GM18508 (cell line): ENCODE measurements at regions not wholly inside any gene's neighbourhood (a gene's known extent, or its start where the extent isn't known, plus 50 kb on each side); places are given as distances from the start of the nearest gene placed in this dataset.

Source experiments
- ATAC-seq: cut with Tn5 transposase; IDR thresholded peaks from one replicate; pipeline ENCODE4 v1.9.1; 2021; ENCODE audit warnings: moderate number of reproducible peaks; ENCODE audit not compliant: insufficient read depth, unreplicated experiment

DNA sequence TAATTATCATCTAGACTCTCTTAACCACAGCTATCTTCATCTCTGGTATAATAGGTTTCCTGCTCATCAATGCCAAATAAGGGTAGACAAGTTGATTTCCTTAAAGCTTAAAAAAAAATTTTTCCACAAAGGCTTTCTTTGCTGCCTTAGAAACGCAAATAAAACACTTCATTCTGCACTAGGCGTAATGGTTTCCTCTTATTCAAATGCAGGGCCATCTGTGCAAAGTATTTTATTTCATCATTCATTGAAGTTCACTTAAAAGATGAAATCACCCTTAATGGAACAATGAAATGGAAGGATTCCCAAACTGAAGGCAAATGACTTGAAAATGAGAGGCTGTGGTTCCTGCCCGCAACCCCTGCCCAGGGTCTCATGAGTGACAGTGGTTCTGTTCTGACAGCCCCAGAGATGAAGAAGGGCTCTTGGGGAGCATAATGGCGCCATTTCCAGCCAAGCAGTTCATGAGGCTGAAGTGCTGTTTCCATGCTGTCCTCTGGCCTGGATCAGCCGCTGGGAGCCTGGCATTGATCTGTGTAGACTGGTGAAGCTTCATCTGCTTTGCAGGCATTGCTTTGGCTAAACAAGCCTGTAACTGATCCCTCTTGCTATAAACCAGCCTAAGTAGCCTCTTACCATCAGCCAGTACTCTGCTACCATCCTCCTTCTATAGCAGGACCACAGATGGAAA lies 276.9 kb upstream of the WWC1 start:
- no peak for ATAC-seq

DNA sequence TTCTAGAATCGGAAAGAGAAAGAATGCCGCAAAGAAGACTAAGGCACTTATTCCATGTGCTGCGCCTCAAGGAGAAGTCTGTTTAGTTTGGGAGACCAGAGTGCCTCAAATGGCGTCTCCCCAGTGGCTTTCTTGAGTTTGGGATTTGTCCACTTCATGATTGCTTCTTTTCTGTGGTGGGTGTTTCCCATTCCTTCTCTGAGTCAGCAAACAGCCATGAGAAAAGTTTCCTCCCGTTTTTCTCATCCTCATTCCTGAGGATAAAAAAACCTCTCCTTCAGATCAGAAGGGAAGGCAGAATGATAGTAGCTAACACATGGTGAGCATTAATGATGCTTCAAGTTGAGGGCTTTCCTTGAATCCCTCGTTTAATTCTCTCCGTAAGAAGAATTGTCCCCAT lies 275.9 kb upstream of the WWC1 start:
- ATAC-seq, result no peak

DNA sequence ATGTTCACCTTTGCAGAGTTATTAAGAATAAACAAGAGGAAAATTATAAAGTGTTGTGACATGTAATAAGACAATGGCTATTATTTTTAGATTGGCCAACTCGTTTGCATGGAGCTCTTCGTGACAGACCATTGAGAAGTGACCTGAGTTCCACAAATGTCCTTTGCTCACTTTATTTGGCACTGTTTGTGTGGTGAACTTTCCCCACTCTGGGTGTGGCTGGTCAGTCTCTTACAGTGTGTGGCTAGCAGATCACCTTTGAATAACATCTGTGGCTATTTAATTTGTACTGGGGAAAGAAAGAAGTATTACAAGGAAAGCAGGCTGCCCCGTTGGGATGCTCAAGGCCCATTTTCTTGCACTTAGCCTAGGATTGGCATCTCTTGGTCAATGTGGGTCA lies 274.1 kb upstream of the WWC1 start:
- ATAC-seq, result no peak

DNA sequence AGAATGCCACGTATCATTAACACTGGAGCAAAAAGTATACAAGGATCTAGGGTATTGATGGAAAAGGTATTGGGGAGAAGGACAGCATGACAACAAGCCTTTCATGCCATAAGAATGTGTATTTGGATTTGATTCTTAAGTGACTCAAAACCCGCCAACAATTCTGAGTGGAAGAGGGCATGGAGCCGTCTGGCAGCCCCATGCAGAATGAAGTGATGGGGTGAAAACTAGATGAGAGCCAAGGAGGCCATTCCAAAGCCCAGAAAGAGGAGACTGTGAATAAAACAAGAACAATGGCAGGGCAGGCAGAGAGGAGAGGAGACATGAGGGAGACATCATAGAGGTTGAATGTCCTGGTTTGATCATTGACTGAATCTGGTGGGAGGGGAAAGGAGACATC lies 272.3 kb upstream of the WWC1 start:
- no peak for ATAC-seq

DNA sequence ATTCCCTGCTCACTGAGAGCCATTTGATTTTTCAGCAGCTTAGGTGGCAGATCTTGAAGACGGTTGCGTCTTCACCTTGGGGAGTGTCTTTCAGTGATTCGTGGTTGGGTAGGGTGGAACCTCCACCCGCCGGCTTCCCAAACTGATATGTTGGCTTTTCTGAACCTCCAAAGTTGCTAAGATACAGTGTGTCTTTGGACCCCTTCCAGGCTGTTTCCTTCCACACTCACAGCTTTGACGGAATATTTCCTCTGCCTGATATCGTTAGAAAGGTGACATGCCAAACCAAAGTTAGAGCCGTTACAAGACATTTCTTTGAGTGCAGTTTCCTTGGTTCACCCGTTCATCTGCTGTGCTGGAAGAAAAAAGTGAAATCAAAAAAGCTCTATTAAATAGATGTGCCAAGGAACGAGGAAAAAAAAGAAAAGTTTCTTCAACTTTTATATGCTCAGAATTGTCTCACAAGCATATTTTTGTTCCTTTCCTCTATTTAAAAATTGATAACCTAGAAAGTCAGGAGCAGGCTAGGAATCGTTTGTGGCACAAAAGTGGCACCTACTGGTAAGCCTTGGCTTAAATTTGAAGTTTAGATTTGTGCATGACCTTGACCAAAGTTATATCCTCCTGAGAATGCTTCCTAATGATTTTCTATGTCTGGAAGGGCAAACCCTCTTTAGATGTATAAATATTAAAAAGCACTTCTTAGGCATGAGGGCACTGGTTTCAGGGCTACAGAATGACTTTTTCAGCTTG lies 270.7 kb upstream of the WWC1 start:
- no peak for ATAC-seq

DNA sequence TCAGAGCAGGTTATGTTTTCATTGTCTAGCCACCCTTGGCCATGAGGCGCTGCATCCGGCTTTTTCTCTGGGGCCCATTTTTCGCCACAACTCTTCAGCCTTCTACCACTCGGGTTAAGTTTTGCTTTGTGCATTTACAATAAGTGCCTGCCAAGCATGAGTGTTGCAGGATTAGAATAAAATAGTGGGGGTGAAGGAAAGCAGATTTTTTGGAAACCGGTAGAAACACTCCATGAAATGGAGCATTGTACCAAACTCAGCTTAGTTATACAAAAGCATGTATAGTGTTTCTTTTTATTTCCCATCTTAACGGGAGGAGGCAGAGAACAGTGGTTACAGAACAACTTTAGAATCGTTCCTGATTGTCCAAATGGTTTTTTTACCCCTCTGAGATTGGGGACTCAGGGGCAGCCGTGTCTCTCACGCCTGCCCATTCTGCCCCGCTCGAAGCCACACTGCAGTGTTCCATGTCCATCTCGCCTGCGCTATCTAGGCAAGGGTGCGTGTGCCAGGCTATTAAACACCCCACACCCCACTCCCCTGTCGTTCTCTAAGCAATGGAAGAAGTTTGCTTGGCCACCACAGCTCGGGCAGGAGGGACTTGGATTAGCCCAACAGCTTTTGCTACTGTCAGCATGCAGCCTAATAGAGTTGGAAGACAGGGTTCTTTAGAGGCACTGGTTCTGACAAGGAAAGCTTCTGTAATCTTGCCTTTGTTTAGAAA lies 268.8 kb upstream of the WWC1 start:
- no peak for ATAC-seq

DNA sequence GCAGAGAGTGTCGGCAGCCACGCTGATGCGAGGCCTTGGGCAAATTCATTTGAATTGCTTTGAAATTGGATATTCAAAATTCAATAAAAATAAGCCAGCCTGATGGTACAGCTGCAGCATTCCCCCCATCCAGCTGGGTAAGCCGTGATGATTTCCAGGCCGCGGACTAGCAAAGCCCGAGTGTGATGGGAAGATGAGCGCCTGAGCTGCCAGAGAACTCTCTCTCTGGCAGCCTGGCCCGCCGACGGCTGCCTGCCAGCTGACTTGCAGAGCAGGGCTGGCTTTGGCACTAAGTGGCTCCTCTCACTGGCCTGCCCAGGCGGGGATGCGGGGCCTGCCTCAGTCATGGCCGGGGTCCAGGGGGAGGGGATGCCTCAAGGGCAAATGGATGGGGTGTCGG lies 268.3 kb upstream of the WWC1 start:
- no peak for ATAC-seq

DNA sequence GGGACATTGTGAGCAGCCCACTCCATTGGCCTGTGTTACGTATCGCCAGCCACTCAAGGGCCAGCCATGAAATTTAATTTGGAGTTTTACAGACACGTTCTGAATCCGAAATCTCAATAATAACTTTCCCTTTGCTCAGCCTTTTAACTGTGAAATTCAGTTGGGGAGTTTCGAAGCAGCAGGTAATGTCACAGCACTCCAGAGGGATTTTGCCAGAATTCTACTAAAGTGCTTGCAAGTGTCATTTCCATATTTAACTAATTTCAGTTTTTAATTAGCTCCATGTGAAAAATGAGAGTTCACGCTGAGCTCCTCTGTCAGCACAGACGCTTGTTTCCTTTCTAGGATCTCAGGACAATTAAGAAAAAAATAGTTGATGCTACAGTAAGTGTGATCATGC lies 267.1 kb upstream of the WWC1 start:
- no peak for ATAC-seq

DNA sequence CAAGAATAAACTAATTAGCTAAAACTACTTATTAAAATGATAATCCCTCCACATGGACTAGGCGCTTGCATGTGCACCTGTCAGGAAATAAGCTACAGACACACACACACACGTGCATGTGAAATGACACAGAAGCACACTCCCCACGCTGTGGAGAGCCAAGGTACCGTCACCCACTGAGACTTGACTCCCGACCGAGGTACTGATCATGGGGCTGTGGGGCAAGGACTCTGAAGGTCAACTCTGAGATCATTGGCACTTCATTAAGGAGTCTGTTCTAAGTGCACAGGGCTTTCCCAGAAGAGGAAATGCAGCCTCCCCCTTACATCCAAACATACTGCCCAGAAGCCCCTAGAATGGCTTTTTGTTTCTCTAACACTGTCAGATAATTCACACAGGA lies 264.4 kb upstream of the WWC1 start:
- ATAC-seq, result no peak

DNA sequence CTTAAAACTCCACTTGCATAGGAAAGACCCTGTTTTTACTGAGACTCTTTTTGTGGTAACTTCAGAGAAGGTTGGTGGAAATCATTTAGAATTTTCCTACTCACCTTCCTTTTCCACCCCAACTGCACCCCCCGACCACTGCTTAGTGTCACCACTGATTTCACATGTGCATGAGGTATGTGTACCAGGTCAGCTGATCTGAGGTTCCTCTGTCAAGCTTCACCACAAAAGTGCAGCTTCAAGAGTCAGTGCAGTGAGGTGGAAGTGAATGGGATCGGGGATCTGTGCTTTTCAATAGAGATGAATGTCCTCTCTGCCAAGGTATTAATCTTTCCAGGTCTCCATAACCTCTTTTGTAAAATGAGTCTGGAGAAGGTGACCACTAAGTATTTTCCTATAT lies 260.5 kb upstream of the WWC1 start:
- ATAC-seq, result no peak

DNA sequence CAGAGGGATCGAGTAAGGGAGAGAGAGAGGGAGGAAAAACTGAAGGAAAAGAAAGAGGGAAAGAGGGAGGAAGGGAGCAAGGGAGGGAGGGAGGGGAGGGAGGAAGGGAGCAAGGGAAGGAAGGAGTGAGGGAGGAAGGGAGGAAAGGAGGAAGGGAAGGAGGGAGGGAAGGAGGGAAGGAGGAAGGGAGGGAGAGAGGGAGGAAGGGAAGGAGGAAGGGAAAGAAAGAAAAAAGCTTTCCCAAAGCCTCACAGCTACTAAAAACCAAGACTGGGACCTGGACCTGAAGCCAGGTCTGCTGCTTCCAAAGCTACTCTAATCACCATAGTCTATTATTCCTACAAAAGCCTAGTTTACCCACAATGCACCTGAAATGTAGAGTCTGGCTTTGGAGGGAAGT lies 259.8 kb upstream of the WWC1 start:
- ATAC-seq, result no peak

DNA sequence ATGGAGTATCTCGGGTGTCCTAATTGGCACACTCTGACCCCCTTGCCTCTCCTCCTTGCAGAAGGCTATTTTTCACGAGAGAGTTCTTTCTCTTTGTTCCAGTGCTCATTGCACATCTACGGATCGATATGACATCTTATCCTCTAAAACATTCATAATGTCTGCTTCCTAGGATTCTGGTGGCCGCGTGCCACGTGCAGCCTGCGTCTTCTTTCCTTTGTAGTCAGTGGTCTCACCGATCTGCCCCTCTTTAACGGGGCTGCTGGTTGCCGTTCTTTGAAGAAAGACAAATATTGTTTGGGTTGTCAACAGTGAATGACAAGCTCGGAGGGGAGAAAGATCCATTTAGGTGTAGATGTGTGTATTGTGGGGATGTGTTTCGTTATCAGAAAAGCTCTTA lies 252.4 kb upstream of the WWC1 start:
- no peak for ATAC-seq

DNA sequence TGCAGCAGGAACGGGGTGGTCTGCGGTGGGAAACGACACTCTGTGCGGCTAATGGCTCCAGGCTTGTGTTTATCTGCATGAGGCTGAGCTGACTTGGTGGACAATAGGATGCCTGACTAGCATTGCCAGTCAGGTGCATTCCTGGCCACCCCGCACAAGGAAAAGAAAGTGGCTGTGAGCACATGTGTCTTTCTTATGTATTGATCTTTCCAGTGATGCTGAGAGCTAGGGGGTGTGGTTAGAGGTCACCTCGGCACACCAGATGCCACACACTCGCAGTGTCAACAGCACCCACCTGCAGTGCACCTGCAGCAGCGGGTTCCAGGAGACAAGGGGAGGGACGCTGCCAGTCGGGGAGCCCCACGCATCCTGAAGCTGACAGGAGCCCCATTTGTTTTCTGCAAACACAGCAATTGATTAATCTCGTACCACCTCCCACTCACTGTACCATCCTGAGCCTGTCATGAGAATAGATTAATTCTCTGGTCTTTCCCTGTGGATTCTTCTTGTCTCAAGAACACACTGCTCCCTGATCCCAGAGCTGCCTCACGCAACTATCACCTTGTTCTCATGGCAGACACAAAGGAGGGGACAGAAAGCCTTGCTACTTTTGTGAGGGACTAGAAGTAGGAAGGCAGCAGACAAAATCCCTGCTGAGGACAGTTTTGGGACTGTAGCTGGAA lies 251.7 kb upstream of the WWC1 start:
- ATAC-seq, result no peak

DNA sequence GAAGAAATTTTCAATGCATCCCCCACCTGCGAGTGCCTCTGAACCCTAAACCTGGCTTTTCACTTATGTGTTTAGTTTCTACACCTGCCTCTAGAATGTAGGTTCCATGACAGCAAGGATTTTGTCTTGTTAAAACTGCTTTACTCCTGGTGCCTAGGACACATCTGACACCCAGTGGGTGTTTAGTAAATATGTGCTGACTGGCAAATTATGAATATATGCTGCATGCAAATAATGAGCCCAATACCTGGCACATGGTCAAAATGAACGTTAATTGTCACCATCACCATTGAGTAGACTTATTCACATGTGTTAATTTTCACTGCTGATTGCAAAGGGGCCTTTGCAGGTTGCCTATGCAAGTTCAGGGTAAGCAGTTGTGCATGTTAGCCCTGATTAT lies 249.9 kb upstream of the WWC1 start:
- no peak for ATAC-seq

DNA sequence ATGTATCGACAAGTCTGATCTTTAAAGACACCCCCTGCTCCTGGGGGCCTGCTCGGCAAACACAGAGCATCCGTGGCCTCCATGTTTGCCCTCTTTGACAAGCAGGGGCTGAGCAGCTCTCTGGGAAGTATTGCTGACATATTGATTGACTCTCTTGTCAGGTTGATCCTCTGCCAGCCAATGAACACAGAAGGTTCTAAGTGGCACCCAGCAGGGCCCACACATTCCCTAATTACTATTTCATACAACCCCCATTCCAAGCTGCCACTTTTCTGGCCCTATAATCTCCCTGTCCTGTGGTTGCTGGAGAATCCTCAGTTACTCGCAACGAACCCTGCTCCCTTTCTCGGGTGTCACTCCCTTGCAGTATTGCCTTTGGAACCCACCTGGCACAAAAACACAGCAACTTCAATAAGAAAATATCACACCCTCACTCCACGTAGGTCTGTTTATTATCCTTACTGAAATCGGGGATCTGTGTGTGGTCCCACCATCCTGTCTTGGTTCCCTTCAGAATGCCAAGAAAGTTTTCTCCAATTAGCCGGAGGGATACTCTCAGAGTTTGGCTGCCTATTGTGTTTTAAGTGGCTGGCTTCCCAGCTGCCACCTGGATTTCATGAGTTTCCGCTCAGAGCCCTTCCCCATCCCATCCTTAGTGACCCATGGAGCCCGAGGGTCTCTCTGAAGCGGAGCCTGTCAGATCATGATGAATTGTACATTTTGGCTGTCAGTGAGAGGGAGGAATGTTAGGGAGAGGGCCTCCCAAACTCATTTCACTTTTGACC lies 249.0 kb upstream of the WWC1 start:
- ATAC-seq, result no peak

DNA sequence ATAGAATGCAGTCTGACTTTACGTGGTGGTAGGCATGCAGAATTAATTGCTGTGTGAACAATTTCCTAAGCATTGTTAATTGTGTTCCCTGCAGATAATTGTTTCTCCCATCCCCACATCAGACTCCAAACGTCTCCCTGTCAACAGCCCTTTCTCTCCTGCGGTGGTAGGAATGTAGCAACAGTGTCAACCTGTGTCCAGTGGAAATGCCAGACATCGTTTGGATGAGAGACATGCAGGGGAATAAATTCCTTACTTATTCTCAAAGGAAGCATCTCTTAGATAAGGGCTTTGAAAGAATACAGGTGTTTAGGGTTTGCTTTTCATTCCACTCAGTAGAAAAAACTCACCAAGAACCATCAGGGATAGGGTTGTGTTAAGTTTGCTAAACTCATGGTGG lies 245.3 kb upstream of the WWC1 start:
- no peak for ATAC-seq

DNA sequence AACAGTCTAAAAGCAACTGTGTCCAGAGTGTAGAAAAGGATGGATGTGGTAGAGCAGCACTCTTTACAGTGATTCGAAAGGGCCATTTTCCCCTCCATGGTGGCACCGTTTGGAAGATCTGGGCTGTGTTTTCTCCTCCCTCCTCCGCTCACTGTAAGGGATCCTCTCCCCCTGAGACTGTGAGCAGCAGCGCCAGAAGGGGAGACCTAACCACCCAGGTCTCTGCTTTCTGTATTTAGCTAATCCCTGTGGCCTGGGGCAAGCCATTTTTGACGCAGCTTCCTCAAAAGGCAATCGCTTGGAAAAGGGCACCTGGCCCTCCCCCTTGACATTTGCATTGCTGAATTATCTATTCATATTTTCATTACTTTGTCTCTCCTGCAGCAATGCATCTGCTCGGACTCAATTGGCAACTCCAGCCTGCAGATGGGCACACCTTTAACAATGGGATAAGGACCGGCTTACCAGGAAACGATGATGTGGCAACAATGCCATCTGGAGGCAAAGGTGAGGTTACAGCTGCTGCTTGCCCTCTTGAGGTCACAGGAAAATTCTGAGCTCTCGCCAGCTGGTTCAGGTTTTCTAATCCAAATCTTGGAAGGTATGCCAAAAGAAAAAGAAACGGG lies 244.3 kb upstream of the WWC1 start:
- no peak for ATAC-seq

DNA sequence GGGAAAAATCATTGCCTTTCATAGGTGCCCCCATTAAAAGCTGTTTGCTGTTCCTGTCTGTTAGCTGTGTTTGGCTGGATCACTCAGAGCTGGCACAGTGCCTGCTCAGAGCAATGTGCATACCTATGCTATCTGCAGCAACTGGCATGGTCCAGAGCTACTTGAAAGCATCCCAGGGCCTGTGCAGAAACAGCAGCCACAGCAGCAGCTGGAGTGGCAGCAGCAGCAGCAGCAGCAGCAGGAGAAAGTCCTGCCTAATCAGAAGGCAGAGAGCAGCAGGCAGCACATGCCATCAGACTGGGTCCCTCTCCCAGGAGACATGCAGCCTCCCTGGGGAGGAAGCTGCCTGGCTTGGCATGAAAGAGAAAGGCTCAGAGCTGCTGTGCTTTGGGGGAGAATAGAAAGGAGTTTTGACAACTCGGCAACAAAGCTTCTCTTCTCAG lies 243.8 kb upstream of the WWC1 start:
- ATAC-seq, result no peak

DNA sequence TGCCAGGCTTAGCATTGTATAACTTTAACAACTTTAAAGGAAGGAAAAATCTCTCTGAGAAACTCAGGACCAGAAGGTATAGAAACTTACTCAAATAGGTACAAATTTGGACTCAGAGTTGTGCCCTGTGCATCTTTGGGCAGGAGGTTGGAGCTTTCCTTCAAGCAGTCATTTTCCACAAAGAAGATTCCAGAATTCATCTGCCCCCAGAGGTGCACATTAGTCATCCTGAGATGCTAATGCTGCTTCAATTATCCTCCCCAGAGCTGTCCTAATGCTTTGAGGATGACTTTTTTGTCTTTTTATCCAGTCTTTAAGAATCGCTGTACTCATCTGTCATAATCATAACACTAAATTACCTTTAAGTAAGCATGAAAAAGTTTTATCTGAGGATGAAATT lies 243.0 kb upstream of the WWC1 start:
- no peak for ATAC-seq

DNA sequence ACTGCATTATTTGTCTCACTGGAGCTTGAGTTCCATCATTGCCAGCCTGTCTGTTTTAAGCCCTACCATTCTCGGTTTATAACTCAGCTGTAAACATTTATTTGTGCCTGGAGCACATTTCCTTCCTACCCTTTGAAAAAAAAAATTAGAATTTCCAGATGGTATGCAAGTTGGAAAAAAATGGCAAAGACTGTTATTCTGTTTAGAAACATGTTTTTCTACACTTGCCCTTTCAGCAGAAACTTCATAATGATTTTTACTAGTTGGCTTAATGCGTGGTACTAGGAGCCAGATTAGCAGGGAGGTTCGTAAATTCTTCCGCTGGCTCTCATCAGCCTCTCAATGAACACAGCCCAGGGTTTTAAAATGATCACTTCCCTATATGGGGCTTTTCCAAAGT lies 238.8 kb upstream of the WWC1 start:
- ATAC-seq, result no peak
